HCT116 (cell line): ENCODE measurements at regions not wholly inside any gene's neighbourhood (a gene's known extent, or its start where the extent isn't known, plus 50 kb on each side); places are given as distances from the start of the nearest gene placed in this dataset.

ENCODE experiments used
- ATAC-seq: fragments of 200-7000 bp; cut with Tn5 transposase; 2 replicates; pipeline ENCODE4 v1.9.1; 2020; ENCODE audit warnings: mild to moderate bottlenecking, moderate library complexity
- BruUV-seq: library from RNA; stranded (reverse); fragments of 400-500 nt; replicated peaks from 2 replicates; lab custom pipeline; 2021; lab: Mats Ljungman, UMichigan
- CTCF ChIA-PET: fragments of 300-600 bp; sonication (Branson Sonifier 250); formaldehyde crosslinking; loops from one replicate; lab custom pipeline; 2021; ENCODE audit warnings: antibody characterized with exemption; lab: Charles Lee
- POLR2A ChIA-PET: fragments of 300-600, 350-600 bp; sonication (Branson Sonifier 250); formaldehyde crosslinking; loops from one replicate; lab custom pipeline; 2021; ENCODE audit warnings: antibody characterized with exemption; lab: Charles Lee
- RAD21 ChIA-PET, 2 experiments: fragments of 300-600 bp; sonication (Branson Sonifier 250); formaldehyde crosslinking; loops; one replicate each; lab custom pipeline; 2023; ENCODE audit warnings: low total read pairs in 2 of 2; ENCODE audit not compliant: uncharacterized antibody in 2 of 2, unreplicated experiment in 2 of 2, low non-redundant PET in 1 of 2; lab: Charles Lee
- DNase-seq: peaks from one replicate; pipeline ENCODE4 v3.0.0-alpha.2; 2010; ENCODE audit warnings: low read depth, low spot score
- H2AFZ ChIP-seq: fragments of 200-600 bp; shearing (Covaris generic), sonication (generic); 2 replicates; pipeline ENCODE4 v1.6.1; 2017; ENCODE audit warnings: low read depth, mixed run types, mixed read lengths, antibody characterized with exemption, low read length; ENCODE audit not compliant: poor library complexity, severe bottlenecking
- H3K27ac ChIP-seq: 2 replicates; pipeline ENCODE4 v1.5.1; 2012; ENCODE audit warnings: low read depth, low read length
- H3K27me3 ChIP-seq: fragments of 200-600 bp; sonication (generic); 2 replicates; pipeline ENCODE4 v1.6.1; 2016; ENCODE audit warnings: mixed run types, low read length, mixed read lengths; ENCODE audit not compliant: insufficient read depth
- H3K36me3 ChIP-seq, 2 experiments: fragments of 200-500 bp in 1 of 2; fragments of 200-600 bp in 1 of 2; sonication (Bioruptor generic) in 1 of 2; sonication (generic) in 1 of 2; 2 replicates each; pipeline versions ENCODE4 v1.5.1 to v1.6.1; 2014 to 2016; ENCODE audit warnings: low read length in 2 of 2, inconsistent platforms in 1 of 2, mixed read lengths in 1 of 2, mixed run types in 1 of 2; ENCODE audit not compliant: insufficient read depth in 2 of 2, control insufficient read depth in 1 of 2
- H3K4me1 ChIP-seq, 2 experiments: fragments of 200-600 bp in 1 of 2; sonication (generic) in 1 of 2; 2 replicates each; pipeline versions ENCODE4 v1.5.1 to v1.6.1; 2012 to 2017; ENCODE audit warnings: low read length in 2 of 2, inconsistent platforms in 1 of 2, mild to moderate bottlenecking in 1 of 2, mixed read lengths in 1 of 2, mixed run types in 1 of 2, moderate library complexity in 1 of 2; ENCODE audit not compliant: insufficient read depth in 2 of 2, control insufficient read depth in 1 of 2
- H3K4me2 ChIP-seq: fragments of 200-600 bp; sonication (generic); 2 replicates; pipeline ENCODE4 v1.6.1; 2017; ENCODE audit warnings: mixed run types, low read length, mixed read lengths
- H3K4me3 ChIP-seq, 2 experiments: fragments of 200-600 bp in 1 of 2; sonication (generic) in 1 of 2; replicated peaks in 1 of 2; 2 replicates each; pipeline ENCODE4 v1.5.1; 2011 to 2016; ENCODE audit warnings: low read length in 2 of 2, control low read depth in 1 of 2, low read depth in 1 of 2, mild to moderate bottlenecking in 1 of 2, mixed read lengths in 1 of 2, mixed run types in 1 of 2
- H3K79me2 ChIP-seq: fragments of 200-600 bp; sonication (generic); 2 replicates; pipeline ENCODE4 v1.6.1; 2017; ENCODE audit warnings: mild to moderate bottlenecking, mixed run types, low read length, moderate library complexity, mixed read lengths; ENCODE audit not compliant: insufficient read depth
- H3K9ac ChIP-seq: fragments of 200-600 bp; sonication (generic); 2 replicates; pipeline ENCODE4 v1.6.1; 2016; ENCODE audit warnings: low read length, mixed read lengths
- H3K9me2 ChIP-seq: fragments of 200-600 bp; sonication (generic), shearing (Covaris generic); 2 replicates; pipeline ENCODE4 v1.6.1; 2017; ENCODE audit warnings: mixed run types, mild to moderate bottlenecking, moderate library complexity; ENCODE audit not compliant: insufficient read depth
- H3K9me3 ChIP-seq, 2 experiments: fragments of 200-500 bp in 1 of 2; fragments of 200-600 bp in 1 of 2; sonication (Bioruptor generic) in 1 of 2; sonication (generic) in 1 of 2; 2 replicates each; pipeline ENCODE4 v1.6.1; 2014 to 2017; ENCODE audit warnings: low read length in 2 of 2, mixed read lengths in 2 of 2, inconsistent platforms in 1 of 2, low read depth in 1 of 2, mild to moderate bottlenecking in 1 of 2, mixed run types in 1 of 2, moderate library complexity in 1 of 2; ENCODE audit not compliant: control insufficient read depth in 1 of 2, insufficient read depth in 1 of 2
- H4K20me1 ChIP-seq: fragments of 200-600 bp; sonication (generic), shearing (Covaris generic); 2 replicates; pipeline ENCODE4 v1.6.1; 2017; ENCODE audit warnings: mixed run types, mild to moderate bottlenecking, moderate library complexity; ENCODE audit not compliant: insufficient read depth
- CTCF ChIP-seq, 3 experiments: fragments of 200-600 bp in 1 of 3; sonication (generic) in 1 of 3; IDR thresholded peaks in 2 of 3; conservative IDR thresholded peaks in 1 of 3; 2 replicates each; pipeline ENCODE4 v1.5.1; 2012 to 2017; ENCODE audit warnings: low read depth in 2 of 3, low read length in 2 of 3, antibody characterized with exemption in 1 of 3, borderline replicate concordance in 1 of 3, control low read depth in 1 of 3, mild to moderate bottlenecking in 1 of 3, mixed read lengths in 1 of 3, mixed run types in 1 of 3, moderate library complexity in 1 of 3; ENCODE audit not compliant: insufficient read depth in 1 of 3
- EZH2 ChIP-seq: fragments of 200-600 bp; sonication (generic); IDR thresholded peaks from 2 replicates; pipeline ENCODE4 v1.6.1; 2017; ENCODE audit warnings: antibody characterized with exemption, mixed run types
- EZH2phosphoT487 ChIP-seq: fragments of 200-600 bp; IDR thresholded peaks from 2 replicates; pipeline ENCODE4 v1.6.1; 2018; ENCODE audit warnings: antibody characterized with exemption, borderline replicate concordance
- FOSL1 ChIP-seq: IDR thresholded peaks from 2 replicates; pipeline ENCODE4 v1.6.1; 2012; ENCODE audit warnings: low read depth
- JUND ChIP-seq: IDR thresholded peaks from 2 replicates; pipeline ENCODE4 v1.6.1; 2012
- POLR2AphosphoS5 ChIP-seq: IDR thresholded peaks from 2 replicates; pipeline ENCODE4 v1.6.1; 2011; ENCODE audit warnings: mild to moderate bottlenecking, low read depth, low read length, moderate library complexity
- RAD21 ChIP-seq: IDR thresholded peaks from 2 replicates; pipeline ENCODE4 v1.6.1; 2012; ENCODE audit warnings: low read depth, mild to moderate bottlenecking
- REST ChIP-seq: IDR thresholded peaks from 2 replicates; pipeline ENCODE4 v1.6.1; 2012; ENCODE audit warnings: low read depth
- TCF7L2 ChIP-seq: IDR thresholded peaks from 2 replicates; pipeline ENCODE4 v1.7.0; 2011; ENCODE audit warnings: borderline replicate concordance, inconsistent platforms; ENCODE audit not compliant: insufficient read depth, insufficient read length; ENCODE audit errors: extremely low read depth
- YY1 ChIP-seq: IDR thresholded peaks from 2 replicates; pipeline ENCODE4 v1.6.1; 2011; ENCODE audit warnings: low read length, low read depth, moderate library complexity, mild to moderate bottlenecking; ENCODE audit not compliant: insufficient replicate concordance; ENCODE audit errors: extremely low read depth
- ZFX ChIP-seq: fragments of 450-650 bp; IDR thresholded peaks from 2 replicates; pipeline ENCODE4 v1.6.1; 2017
- intact Hi-C: fragments of 100-400 bp; cut with micrococcal nuclease; formaldehyde crosslinking; loops from 2 replicates; pipeline ENCODE4 v1.10.0; 2022

GRCh38 chr6:119661628-119662027 is 312.1 kb upstream of the MAN1A1 start:
- H3K9me3 ChIP-seq: no peaks in the 10 kb centered on the region
- intact Hi-C loops: no loop called here
- no peak overlapping the region for H3K4me2 ChIP-seq
- ChIA-PET CTCF (no interaction called here), POLR2A (no interaction called here), RAD21 (no interaction called here)
- no TSS peak for BruUV-seq
- H3K27ac ChIP-seq: no peak overlapping the region
- H3K36me3 ChIP-seq: no peaks in the 10 kb centered on the region
- H4K20me1 ChIP-seq: no peaks in the 10 kb centered on the region
- DNase-seq (no peak), ATAC-seq (no peak)
- H3K4me3 ChIP-seq: no peak overlapping the region
- no peak for TF ChIP-seq CTCF (IDR thresholded peaks at IDR 0.05 in 2 of 3, conservative IDR thresholded peaks at IDR 0.05 in 1 of 3; ENCODE audit: borderline replicate concordance in 1 of 3, insufficient read depth in 1 of 3, low read depth in 2 of 3, low read length in 2 of 3)
- no peak; the same call in 1 of the 2 replicates for TF ChIP-seq FOSL1
- TF ChIP-seq EZH2phosphoT487: no peak
- no peak for TF ChIP-seq RAD21
- no peaks in the 10 kb centered on the region for H3K79me2 ChIP-seq
- no peaks in the 10 kb centered on the region for H3K27me3 ChIP-seq
- no peak overlapping the region for H3K9ac ChIP-seq
- H3K9me2 ChIP-seq: no peaks in the 10 kb centered on the region
- H2AFZ ChIP-seq: no peak overlapping the region
- H3K4me1 ChIP-seq: peaks cover 0 to 5% of the 10 kb centered on the region in 2 experiments; a peak in 2 of 4 replicates

- H3K4me2 ChIP-seq: no peak overlapping the region
- H3K9ac ChIP-seq: no peak overlapping the region
- no TSS peak for BruUV-seq
- no peak for ATAC-seq
- H3K27me3 ChIP-seq: no peaks in the 10 kb centered on the region
- no peak overlapping the region for H2AFZ ChIP-seq
- H3K27ac ChIP-seq: no peak overlapping the region
- H3K4me3 ChIP-seq: no peak overlapping the region
- DNase-seq: no peak
- H3K9me2 ChIP-seq: no peaks in the 10 kb centered on the region
- no peaks in the 10 kb centered on the region for H3K79me2 ChIP-seq
- CTCF ChIA-PET: no interaction called here
- H4K20me1 ChIP-seq: no peaks in the 10 kb centered on the region
- no peaks in the 10 kb centered on the region for H3K36me3 ChIP-seq
- TF ChIP-seq EZH2: no peak
- no peak for TF ChIP-seq EZH2phosphoT487
- TF ChIP-seq RAD21: no peak
- no peak for TF ChIP-seq YY1
- no peak for TF ChIP-seq POLR2AphosphoS5
- no peak for TF ChIP-seq ZFX
- TF ChIP-seq REST: no peak
- TF ChIP-seq JUND: no peak
- no peak for TF ChIP-seq TCF7L2
- H3K4me1 ChIP-seq: peaks cover 0 to 5% of the 10 kb centered on the region in 2 experiments; a peak in 2 of 4 replicates
- RAD21 ChIA-PET: no interaction called here
- intact Hi-C loops: no loop called here
- POLR2A ChIA-PET: no interaction called here
- H3K9me3 ChIP-seq: no peaks in the 10 kb centered on the region
These were observed 311.5 kb upstream of the MAN1A1 start for GRCh38 chr6:119661078-119661477.
